GM19035 (cell line): ENCODE measurements at regions not wholly inside any gene's neighbourhood (a gene's known extent, or its start where the extent isn't known, plus 50 kb on each side); places are given as distances from the start of the nearest gene placed in this dataset.

Source experiments
- ATAC-seq: cut with Tn5 transposase; IDR thresholded peaks from one replicate; pipeline ENCODE4 v1.9.1; 2021; ENCODE audit not compliant: unreplicated experiment

DNA sequence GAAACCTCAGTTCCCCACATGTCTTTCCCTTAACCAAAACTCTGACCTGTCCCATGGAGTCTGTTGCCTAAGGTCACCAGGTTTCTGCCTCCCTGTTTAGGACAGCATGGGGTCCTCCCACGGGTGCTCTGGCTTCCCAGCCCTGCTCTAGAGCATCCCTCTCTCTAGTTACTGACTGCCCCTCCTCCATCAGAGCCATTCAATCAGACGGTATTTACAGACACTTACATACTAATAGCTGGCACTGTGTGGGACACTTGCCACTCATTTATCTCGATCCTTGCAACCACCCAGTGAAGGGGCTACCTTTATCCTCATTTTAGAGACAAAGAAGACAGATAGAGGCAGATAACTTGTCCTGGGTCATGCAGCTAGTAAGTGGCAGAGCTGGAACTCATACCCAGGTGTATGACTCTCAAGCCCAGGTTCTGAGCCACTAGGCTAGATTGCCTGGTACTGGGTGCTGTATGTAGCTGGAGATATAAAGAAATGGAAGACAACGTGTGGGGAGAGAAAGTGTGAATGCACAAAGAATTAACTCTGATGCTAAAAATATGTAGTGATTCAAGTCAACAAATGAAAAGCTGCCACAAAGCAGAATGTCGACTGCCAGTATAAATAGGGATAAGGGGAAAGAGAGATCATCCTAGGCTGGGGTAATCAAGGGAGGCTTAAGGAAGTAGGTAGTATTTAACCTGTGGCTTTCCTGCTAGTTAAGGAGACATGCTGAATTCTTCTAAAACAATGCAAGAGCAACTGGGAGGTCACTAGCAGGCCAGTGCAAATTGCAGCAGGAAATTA, 52.5 kb upstream of the PDE8B start:
- ATAC-seq = no peak

DNA sequence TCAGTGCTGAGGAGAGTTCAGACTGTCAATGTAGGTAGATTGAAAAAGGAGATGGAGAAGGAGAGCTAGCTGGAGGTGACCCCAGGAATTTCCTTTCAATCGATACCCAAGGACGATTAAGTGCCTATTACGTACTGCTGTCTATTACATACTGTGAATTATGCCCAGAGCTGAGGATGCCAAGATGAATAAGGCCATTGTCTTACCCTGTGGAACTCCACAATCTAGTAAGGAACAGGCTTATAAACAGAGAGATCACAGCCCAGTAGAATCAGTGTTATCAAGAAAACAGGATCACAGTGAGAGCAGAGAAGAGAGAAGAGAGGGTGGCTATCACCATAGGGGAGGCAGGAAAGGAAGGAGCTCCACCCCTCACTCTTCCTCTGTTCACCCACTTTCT, 54.1 kb upstream of the PDE8B start:
- no peak for ATAC-seq

DNA sequence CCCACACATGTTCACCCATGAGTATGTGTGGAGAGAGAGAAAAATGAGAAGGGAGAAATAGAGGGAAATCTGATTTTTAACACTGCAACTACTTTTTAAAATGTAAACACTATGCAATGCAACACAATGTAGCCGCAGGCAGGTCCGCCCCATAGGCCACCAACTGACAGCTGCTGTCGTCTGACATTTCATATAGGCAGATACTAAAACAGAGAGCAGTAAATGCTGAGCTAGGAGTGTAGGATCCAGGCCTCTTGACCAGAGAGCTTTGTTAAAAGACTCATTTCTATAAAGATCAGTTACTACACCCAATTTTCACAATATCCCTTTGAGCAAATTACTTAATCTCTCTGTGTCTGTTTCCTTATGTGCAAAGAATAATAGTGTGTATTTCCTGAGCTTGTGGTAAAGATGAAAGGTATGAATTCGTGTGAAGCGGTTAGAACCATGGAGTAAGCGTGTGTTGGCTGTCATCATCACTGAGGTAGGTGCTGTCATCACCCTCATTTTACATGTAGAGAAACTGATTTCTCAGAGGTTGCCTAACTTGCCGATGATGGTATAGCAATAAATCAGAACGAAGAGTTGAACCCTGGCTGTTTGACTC, 55.2 kb upstream of the PDE8B start:
- no peak for ATAC-seq

DNA sequence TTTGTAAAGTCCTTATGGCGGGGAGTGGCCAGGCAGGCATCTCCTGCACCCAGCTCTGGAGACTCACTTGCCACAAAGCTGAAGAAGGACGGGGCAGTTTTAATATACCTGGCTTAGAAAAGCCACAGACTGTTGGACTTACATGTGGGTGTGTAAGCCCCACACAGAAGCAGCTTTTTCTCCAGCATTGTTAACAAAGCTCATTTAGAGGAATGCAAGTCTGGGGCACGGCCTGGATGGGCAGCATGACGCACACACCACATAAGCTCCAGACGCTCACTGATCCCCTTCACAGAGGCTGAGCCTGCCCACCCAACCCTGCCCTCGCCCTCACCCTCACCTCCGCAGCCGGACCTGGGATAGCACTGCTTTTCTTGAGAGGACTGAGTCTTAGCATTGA, 58.0 kb upstream of the PDE8B start:
- no peak for ATAC-seq

DNA sequence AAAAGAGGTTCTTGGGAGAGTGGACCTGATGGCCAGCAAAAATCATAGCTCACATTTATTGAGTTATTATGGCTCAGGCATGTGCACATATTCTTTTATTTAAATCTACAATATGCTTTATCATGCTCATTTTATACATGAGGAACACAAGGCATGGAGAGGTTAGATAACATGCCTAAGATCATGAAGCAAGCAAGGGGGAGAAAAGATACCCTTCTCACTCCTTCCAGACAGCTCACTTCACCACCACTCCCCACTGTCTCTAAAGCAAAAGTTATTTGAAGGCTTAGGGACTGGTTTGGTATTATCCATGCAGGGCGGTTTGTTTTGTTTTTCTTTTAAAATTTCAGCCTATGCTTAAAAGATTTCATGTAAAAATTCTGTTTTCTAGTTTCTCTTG, 59.0 kb upstream of the PDE8B start:
- no peak for ATAC-seq

DNA sequence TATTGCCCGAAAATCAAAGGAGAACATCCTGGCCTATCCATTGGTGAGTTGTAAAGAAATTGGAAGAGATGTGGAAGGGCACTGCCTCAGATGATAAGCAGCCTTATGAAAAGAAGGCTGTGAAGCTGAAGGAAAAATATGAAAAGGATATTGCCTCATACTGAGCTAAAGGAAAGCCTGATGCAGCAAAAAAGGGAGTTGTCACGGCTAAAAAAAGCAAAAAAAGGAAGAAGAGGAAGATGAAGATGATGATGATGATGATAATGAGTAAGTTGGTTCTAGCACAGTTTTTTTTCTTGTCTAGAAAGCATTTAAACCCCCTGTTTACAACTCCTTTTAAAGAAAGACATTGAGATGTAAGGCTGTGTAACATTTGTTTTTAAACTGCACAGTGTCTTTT, 59.8 kb upstream of the ZBED3 start:
- no peak for ATAC-seq

DNA sequence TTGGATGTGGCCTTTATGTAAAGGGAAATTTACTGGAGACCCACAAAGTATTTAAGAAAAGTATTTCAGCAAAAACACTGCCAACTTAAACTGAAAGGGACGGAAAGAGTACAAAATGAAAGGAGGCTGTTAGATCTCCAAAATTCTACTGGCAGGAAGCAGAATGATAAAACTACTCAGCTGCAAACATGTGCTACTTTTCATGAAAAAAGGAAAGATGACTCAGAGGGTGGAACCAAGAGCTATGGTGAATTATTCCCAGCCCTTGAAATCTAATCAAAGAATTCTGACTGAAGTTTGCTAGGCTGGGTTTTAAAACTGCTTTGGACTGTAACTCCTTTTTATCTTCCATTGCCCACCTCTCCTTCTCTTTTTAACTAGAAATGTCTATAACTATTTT, 58.6 kb upstream of the ZBED3 start:
- ATAC-seq = no peak

DNA sequence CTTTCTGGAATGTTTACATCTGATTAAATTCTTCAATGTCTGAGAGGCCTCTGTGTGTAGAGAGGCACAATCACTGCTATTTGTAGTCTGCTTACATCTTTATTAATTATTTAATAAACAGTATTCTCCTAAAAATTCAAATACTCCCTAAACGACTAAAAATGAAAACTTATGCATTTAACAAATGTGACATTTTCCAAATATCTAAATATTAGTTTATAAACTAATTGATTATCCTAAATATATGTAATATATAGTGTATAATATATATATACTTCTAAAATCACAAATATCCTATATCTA, 57.7 kb upstream of the ZBED3 start:
- ATAC-seq = no peak

DNA sequence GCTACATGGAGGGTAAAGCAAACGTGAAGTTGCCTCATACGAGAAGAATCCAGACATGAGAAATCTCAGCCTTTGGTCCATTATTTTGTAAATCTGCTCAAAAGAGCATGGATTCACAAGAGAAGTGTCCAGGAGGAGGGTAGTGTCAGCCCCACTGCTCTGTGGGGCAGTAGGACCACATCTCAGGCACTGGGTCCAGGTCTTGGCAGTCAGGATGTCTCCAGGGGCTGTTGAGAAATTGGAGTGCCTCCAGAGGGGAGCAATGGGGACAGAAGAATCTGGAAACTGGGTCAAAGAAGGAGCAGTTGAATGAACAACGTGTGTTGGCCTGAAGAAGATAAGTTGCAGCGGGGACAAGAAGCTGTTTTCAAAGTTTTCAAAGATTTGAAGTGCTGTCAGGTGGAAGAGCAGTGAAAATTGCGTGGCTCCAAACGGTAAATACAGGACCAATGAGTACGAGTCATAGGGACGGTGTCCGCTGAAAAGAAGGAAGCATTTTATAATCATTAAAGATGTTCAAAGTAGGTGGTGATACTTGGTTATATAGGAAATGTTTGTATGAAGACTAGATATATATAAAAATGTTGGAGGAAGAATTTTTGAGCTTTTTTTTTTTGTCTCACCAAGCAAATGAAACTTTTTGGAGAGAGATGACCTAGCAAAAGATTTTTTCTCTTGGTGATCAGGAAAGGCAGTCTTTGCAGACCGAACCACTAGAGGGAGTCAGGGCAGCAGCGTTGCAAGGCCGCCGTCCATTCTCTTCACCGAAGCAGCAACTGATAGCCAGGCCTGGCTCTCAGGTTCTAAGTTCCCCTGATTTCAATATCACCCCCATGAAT, 57.1 kb upstream of the ZBED3 start:
- peak; percentile 53 for ATAC-seq

DNA sequence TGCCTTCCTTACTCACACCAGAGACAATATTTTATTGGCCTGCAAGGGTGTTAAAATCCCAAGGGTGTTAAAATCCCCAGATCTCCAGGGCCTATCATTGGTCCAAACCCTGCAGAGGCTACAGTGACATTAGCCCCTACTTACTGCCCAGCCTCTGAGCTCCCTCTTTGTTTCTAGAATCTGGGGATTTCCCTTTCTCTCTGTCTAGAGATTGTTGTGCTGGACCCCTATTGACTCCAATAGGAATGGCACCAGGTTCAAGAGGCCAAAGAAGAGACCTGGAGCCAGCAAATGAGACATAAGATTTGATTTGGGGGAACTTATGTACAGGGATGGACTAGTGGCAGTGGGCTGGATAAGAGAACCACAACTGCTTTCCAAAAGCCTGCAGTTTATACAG, 53.3 kb upstream of the ZBED3 start:
- no peak for ATAC-seq

DNA sequence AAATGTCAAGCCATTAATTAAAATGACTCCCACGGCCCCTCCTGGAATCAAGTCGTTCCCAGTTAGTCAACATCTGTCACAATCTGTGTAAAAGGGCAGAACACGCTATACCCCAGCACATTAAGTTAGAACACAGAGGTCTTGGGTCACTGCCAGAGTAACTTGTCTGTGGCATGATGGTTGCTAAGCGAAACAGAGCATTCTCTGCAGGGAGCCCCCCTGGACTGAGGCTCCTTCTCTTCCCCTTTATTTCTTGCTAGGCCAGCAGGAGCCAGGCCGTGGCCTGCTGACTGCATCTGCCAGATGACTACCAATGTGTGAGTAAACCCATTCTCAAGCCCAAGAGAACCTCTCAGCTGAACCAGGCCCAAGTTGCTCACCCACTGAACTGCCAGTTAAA, 51.9 kb upstream of the ZBED3 start:
- ATAC-seq = no peak
